SK-N-SH treated with all-trans-retinoic acid at 6 μM for 48 hours (cell line): ENCODE measurements at regions not wholly inside any gene's neighbourhood (a gene's known extent, or its start where the extent isn't known, plus 50 kb on each side); places are given as distances from the start of the nearest gene placed in this dataset.

Source experiments
- ATAC-seq: fragments of 200-7000 bp; cut with Tn5 transposase; 3 replicates; pipeline ENCODE4 v1.9.1; 2020; ENCODE audit warnings: mild to moderate bottlenecking, moderate library complexity
- ARNTL ChIP-seq: fragments of 450-650 bp; formaldehyde crosslinking; IDR thresholded peaks from 2 replicates; pipeline ENCODE4 v1.5.0; 2020; ENCODE audit warnings: low read depth, mild to moderate bottlenecking, moderate library complexity, borderline replicate concordance
- BACH2 ChIP-seq: fragments of 250-450 bp; sonication (Bioruptor Pico); IDR thresholded peaks from 2 replicates; pipeline ENCODE4 v1.9.0; 2021; ENCODE audit warnings: mild to moderate bottlenecking, borderline replicate concordance
- CSDC2 ChIP-seq: fragments of 250-450 bp; sonication (Bioruptor Pico); IDR thresholded peaks from 2 replicates; pipeline ENCODE4 v1.5.0; 2020; ENCODE audit warnings: mild to moderate bottlenecking, moderate library complexity
- ISL1 ChIP-seq: fragments of 250-450 bp; sonication (Bioruptor Pico); IDR thresholded peaks from 2 replicates; pipeline ENCODE4 v2.1.2; 2022; ENCODE audit warnings: mild to moderate bottlenecking, moderate library complexity
- OSR1 ChIP-seq: fragments of 250-450 bp; sonication (Bioruptor Pico); IDR thresholded peaks from 2 replicates; pipeline ENCODE4 v1.8.0; 2022; ENCODE audit warnings: moderate library complexity, mild to moderate bottlenecking, inconsistent platforms
- PATZ1 ChIP-seq: fragments of 250-450 bp; sonication (Bioruptor Pico); IDR thresholded peaks from 2 replicates; pipeline ENCODE4 v1.8.0; 2020; ENCODE audit warnings: mild to moderate bottlenecking, moderate library complexity, borderline replicate concordance
- PPARA ChIP-seq: fragments of 250-450 bp; sonication (Bioruptor Pico); IDR thresholded peaks from 2 replicates; pipeline ENCODE4 v1.5.0; 2020; ENCODE audit warnings: mild to moderate bottlenecking, borderline replicate concordance
- RARB ChIP-seq: fragments of 250-450 bp; sonication (Bioruptor Pico); IDR thresholded peaks from 2 replicates; pipeline ENCODE4 v1.8.0; 2021; ENCODE audit warnings: mild to moderate bottlenecking, moderate library complexity
- SNAI2 ChIP-seq: fragments of 250-450 bp; sonication (Bioruptor Pico); IDR thresholded peaks from 2 replicates; pipeline ENCODE4 v1.5.0; 2020; ENCODE audit warnings: mild to moderate bottlenecking, moderate library complexity
- TCF4 ChIP-seq: fragments of 250-450 bp; sonication (Bioruptor Pico); IDR thresholded peaks from 2 replicates; pipeline ENCODE4 v1.8.0; 2021; ENCODE audit warnings: mild to moderate bottlenecking, moderate library complexity, borderline replicate concordance
- TOX ChIP-seq: fragments of 250-450 bp; sonication (Bioruptor Pico); IDR thresholded peaks from 2 replicates; pipeline ENCODE4 v1.8.0; 2021; ENCODE audit warnings: mild to moderate bottlenecking, moderate library complexity, borderline replicate concordance
- TSHZ2 ChIP-seq: fragments of 250-450 bp; sonication (Bioruptor Pico); IDR thresholded peaks from 2 replicates; pipeline ENCODE4 v1.5.0; 2020; ENCODE audit warnings: mild to moderate bottlenecking, moderate library complexity
- ZC3H10 ChIP-seq: fragments of 250-450 bp; sonication (Bioruptor Pico); IDR thresholded peaks from 2 replicates; pipeline ENCODE4 v1.5.1; 2021; ENCODE audit warnings: mild to moderate bottlenecking, moderate library complexity
- ZFP3 ChIP-seq: fragments of 250-450 bp; sonication (Bioruptor Pico); IDR thresholded peaks from 2 replicates; pipeline ENCODE4 v1.5.0; 2020; ENCODE audit warnings: mild to moderate bottlenecking, moderate library complexity
- ZFP30 ChIP-seq: fragments of 450-650 bp; formaldehyde crosslinking; IDR thresholded peaks from 2 replicates; pipeline ENCODE4 v1.5.0; 2022; ENCODE audit warnings: mild to moderate bottlenecking, moderate library complexity
- ZNF565 ChIP-seq: fragments of 450-650 bp; formaldehyde crosslinking; conservative IDR thresholded peaks from 2 replicates; pipeline ENCODE4 v1.5.0; 2020; ENCODE audit warnings: low read depth, mild to moderate bottlenecking, moderate library complexity
- ZNF70 ChIP-seq: fragments of 450-650 bp; formaldehyde crosslinking; IDR thresholded peaks from 2 replicates; pipeline ENCODE4 v1.5.0; 2020; ENCODE audit warnings: mild to moderate bottlenecking, moderate library complexity
- ZNF8 ChIP-seq: fragments of 450-650 bp; formaldehyde crosslinking; IDR thresholded peaks from 2 replicates; pipeline ENCODE4 v1.5.0; 2020; ENCODE audit warnings: mild to moderate bottlenecking, moderate library complexity
- TF ChIP-seq, protein P1 (sequence below): fragments of 250-450 bp; sonication (Bioruptor Pico); IDR thresholded peaks from 2 replicates; pipeline ENCODE4 v1.5.1; 2021; ENCODE audit warnings: mild to moderate bottlenecking, moderate library complexity
- TF ChIP-seq, protein P2 (sequence below): fragments of 250-450 bp; sonication (Bioruptor Pico); IDR thresholded peaks from 2 replicates; pipeline ENCODE4 v1.8.0; 2021; ENCODE audit warnings: low read depth, mild to moderate bottlenecking, moderate library complexity, borderline replicate concordance

GRCh38 chr6:165737396-165737795 is 74.4 kb upstream of the PDE10A start:
- ATAC-seq: no peak
- no peak for TF ChIP-seq RARB (CRISPR knock-in tag)
- TF ChIP-seq OSR1 (CRISPR knock-in tag): no peak
- TF ChIP-seq BACH2 (CRISPR knock-in tag): no peak
- no peak for TF ChIP-seq ZFP30 (CRISPR knock-in tag)
- no peak for TF ChIP-seq ZNF565
- TF ChIP-seq, protein P1, sequence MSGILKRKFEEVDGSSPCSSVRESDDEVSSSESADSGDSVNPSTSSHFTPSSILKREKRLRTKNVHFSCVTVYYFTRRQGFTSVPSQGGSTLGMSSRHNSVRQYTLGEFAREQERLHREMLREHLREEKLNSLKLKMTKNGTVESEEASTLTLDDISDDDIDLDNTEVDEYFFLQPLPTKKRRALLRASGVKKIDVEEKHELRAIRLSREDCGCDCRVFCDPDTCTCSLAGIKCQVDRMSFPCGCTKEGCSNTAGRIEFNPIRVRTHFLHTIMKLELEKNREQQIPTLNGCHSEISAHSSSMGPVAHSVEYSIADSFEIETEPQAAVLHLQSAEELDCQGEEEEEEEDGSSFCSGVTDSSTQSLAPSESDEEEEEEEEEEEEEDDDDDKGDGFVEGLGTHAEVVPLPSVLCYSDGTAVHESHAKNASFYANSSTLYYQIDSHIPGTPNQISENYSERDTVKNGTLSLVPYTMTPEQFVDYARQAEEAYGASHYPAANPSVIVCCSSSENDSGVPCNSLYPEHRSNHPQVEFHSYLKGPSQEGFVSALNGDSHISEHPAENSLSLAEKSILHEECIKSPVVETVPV (CRISPR knock-in tag): no peak
- TF ChIP-seq TSHZ2 (CRISPR knock-in tag): no peak
- TF ChIP-seq PATZ1 (CRISPR knock-in tag): no peak
- no peak for TF ChIP-seq ZFP3 (CRISPR knock-in tag)
- no peak for TF ChIP-seq TCF4 (CRISPR knock-in tag)

GRCh38 chr6:165735065-165735464 is 72.0 kb upstream of the PDE10A start:
- TF ChIP-seq, protein P2, sequence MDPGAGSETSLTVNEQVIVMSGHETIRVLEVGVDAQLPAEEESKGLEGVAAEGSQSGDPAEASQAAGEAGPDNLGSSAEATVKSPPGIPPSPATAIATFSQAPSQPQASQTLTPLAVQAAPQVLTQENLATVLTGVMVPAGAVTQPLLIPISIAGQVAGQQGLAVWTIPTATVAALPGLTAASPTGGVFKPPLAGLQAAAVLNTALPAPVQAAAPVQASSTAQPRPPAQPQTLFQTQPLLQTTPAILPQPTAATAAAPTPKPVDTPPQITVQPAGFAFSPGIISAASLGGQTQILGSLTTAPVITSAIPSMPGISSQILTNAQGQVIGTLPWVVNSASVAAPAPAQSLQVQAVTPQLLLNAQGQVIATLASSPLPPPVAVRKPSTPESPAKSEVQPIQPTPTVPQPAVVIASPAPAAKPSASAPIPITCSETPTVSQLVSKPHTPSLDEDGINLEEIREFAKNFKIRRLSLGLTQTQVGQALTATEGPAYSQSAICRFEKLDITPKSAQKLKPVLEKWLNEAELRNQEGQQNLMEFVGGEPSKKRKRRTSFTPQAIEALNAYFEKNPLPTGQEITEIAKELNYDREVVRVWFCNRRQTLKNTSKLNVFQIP: no peak
- TF ChIP-seq PPARA (CRISPR knock-in tag) (no peak), BACH2 (CRISPR knock-in tag) (no peak), ARNTL (CRISPR knock-in tag) (no peak), SNAI2 (CRISPR knock-in tag) (no peak), TSHZ2 (CRISPR knock-in tag) (no peak), ZFP30 (CRISPR knock-in tag) (no peak), ZC3H10 (CRISPR knock-in tag) (no peak), CSDC2 (CRISPR knock-in tag) (no peak), ZNF8 (no peak), OSR1 (CRISPR knock-in tag) (no peak)
- TF ChIP-seq, protein P1 (CRISPR knock-in tag): no peak
- no peak for ATAC-seq

DNA sequence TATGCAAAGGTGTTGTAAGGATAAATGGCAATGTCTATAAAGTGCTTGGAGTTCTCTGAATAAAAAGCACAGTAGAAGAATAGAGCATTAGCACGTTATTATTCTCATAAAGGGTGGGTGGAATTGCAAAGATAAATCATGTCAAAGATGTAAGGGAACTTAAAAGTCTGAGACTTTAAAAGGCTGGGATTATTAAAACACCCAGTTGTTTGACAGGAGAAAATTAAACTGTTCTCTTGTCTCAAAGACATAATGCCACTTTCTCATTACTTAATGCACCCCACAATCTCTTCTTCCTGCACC is 70.4 kb upstream of the PDE10A start:
- ATAC-seq: no peak
- TF ChIP-seq ZNF70 (CRISPR knock-in tag): no peak
- TF ChIP-seq, protein P1 (CRISPR knock-in tag): no peak
- TF ChIP-seq CSDC2 (CRISPR knock-in tag): no peak
- TF ChIP-seq PATZ1 (CRISPR knock-in tag): no peak
- TF ChIP-seq BACH2 (CRISPR knock-in tag): no peak
- TF ChIP-seq ARNTL (CRISPR knock-in tag): no peak
- TF ChIP-seq TOX (CRISPR knock-in tag): no peak
- no peak for TF ChIP-seq ISL1 (CRISPR knock-in tag)
- no peak for TF ChIP-seq ZFP30 (CRISPR knock-in tag)
- TF ChIP-seq ZNF565: no peak
